ENCODE measurements at regions not wholly inside any gene's neighbourhood (a gene's known extent, or its start where the extent isn't known, plus 50 kb on each side); places are given as distances from the start of the nearest gene placed in this dataset.

DNA sequence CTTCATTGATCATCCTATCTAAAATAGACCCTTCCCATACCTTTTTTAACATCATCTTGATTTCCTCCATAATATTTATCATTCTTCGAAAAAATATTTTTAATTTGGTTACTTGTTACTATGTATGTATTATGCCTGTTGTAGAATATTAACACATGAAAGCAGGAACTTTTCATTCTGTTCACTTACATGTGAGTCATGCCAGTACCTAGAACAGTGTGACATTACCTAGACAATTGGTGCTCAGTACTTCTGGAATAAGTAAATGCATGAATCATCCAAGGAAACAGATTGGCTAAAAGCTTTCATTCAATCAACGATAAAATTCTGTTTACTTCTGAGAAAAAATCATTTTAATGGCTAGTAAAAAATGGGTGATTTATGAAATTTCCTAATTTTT lies 76.4 kb downstream of the CXXC4 start:
- DNase-seq = no peak

DNA sequence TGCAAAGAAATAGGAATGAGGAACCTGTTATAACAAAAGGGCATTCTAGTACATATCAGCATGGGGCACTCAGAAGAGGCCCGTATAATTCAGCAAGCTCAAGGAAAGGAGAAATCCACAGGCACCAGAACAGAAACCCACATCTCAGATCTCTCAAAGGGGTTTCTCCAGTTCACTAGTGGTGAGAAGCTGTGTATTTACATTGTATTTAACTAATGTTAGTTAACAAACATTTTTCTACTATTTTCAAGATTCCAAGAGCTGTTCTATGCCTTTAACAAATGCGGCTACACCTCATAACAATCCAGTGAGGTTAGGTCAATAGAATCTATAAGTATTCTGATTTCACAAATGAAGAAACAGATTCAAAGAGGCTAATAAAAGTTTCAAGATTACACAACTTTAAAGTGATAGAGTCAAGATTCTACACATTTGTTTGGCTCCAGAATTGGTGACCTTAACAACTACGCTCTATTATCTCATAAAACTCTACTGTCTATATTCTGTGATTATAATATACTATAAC lies 77.3 kb downstream of the CXXC4 start:
- no peak for DNase-seq

DNA sequence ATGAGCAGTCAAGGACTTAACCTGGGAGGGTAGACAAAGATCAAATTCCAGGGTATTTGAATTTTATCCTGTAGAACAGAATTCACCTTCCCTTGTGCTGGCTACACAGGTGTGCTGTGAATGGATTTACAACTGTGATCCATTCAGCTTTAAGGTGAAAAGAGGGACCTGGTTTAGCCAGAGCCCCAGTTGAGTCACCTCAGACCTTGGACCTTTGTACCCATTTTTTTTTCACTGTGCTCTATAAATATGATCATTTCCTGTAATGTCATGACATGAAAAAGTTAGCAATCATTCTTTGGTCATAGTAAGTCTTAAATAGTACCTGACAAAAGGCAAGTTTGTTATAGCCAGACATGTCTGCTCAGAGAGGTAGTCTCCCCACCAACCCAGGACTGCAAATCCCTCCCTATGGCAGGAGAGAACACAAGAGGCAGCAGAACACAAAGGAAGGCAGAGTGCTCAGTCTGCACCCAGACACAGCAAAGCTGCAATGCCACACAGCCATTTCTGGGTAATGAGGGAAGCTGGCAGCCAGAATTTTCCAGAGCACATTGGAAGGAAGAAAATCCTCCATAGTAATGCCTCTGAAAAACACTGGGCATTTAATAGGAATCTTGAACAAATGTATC lies 77.9 kb downstream of the CXXC4 start:
- DNase-seq = no peak

DNA sequence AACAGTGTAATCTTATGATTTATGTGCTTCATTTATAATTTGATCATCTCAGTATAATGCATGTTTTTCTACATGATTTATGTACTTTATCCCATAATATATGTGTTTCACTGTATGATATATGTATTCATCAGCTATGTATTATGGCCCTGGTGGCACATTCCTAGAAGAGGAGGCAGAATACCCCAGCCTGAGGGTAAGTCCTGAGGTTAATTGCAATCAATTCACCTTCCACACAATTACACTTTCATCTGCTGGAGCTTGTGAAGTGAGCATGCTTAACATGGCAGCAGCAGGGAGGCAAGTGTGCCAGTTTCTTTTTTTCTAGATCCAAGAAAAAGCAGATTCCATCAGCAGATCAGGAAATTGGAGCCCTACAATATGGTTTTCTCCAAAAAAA lies 81.2 kb downstream of the CXXC4 start:
- no peak for DNase-seq

DNA sequence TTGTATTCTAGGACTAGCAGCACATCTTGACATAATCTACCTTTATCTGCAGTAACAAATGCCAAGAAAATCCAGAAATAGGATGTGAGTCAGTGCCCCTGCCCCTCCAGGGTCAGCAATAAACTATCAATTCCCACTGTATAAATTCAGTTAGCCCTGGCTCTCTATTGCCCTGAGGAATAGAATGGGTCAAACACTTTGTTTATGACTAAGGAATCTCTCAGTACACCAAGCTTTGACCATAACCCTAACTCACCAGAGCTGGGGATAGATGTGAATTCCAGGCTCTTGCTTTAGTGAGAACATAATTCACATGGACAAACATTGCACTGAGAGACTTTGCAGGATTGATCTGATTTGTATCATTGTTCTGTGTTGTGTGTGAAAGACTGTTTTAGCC lies 82.3 kb downstream of the CXXC4 start:
- no peak for DNase-seq

DNA sequence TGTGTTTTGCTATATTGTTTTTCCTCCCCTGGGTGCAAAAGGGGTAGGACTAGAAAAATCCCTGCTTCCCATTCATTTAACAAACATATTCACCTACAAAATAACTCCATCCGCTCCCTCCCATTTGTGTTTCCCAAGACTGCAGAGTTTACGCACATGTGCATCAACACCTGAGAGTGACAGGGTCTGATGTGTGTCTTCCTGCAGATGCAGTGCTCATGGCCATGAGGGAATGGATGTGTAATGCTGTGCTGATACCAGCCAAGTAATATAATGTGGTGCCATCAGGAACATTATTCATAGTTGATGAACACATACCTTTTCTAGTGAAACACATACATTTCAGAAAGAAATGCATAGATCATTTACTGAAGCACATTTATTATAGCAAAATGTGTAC lies 83.2 kb downstream of the CXXC4 start:
- DNase-seq = no peak

DNA sequence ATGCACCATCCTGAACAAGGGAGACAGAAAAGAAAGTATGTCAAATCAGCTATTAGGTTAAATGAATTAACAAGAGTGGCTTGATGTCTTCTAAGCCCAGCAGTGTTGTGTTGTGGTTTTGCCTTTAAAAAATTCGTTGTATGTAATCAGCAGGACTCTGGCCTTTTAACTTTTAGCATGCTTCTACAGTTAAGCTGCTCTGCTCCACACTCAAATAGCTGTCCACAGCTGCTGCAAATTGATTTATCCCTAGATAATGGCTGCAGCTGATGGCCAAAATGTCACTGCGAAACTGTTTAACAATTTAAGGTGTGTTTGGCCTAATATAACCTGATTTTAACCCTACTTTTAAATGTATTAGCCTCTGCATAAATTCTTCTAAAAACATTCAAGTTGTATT lies 85.8 kb downstream of the CXXC4 start:
- no peak for DNase-seq

DNA sequence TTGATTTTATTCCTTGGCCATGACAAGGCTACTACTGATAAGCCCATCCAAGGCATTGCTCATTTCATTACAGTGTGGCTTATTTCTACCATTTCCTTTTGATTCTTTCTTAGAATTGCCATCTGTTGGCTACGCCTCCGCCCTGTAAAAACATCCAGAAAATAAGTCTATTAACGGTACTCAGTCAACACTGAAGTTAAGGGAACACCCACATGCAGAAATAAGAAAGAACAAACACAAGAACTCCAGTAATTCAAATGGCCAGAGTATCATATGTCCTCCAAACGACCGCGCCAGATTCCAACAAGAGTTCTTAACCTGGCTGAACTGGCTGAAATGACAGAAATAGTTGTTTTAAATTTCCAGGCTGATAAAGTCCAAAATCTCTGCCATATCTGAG lies 90.3 kb downstream of the CXXC4 start:
- no peak for DNase-seq

DNA sequence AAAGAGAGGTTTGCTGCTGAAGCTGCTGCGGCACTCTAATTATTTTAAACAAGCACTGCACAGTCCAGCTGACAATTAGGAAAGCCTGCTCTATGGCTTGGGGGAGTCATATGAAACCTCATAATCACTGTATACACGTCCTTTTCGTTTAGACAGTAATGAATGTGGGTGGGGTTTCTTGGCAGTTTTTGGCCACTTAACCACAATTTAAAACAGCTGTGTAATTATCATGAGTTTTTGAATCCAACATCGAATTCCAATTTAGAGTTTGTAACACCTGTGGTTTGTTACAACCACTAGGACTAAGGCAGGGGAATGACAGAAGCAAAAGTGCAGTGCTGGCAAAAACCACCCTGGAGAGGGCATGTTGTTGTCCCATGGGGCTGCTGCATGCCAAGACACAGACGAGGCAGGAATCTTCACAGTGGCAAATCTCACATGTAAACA lies 99.5 kb downstream of the CXXC4 start:
- no peak for DNase-seq

DNA sequence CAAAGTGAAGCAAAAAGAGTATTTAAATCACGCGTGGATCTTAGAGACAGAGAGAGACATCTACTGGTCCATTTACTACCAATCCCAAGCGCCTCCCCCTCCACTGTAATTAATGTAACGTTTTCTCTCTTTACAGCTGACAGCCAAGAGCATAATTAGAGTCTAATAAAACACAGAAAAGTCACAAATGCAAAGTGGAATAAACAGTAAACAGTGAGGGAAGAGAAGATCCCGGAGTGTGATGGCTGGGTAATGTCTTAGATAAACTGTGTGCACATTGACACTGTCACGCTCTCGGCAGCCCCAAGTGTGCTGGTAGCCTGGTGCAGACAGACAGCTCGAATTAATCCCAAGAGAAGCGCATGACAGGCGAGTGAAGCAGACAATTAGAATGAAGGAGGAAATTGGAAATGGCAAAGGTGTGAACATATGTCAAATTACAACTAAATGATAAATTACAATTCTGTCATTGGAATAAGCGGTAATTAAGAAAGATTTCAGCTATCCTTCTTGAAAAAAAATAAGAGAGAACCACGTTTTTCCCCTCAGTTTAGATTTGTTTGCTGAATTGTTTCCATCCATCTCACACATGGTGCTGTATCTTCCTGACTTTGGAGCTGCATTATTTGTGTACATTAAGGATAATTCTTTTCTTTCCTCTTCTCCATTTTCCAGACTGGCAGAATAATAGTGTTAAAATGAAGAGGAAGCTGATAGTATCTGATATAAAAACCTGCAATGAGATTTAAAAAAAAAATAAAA lies 100.1 kb downstream of the CXXC4 start:
- peak; percentile 20 for DNase-seq

DNA sequence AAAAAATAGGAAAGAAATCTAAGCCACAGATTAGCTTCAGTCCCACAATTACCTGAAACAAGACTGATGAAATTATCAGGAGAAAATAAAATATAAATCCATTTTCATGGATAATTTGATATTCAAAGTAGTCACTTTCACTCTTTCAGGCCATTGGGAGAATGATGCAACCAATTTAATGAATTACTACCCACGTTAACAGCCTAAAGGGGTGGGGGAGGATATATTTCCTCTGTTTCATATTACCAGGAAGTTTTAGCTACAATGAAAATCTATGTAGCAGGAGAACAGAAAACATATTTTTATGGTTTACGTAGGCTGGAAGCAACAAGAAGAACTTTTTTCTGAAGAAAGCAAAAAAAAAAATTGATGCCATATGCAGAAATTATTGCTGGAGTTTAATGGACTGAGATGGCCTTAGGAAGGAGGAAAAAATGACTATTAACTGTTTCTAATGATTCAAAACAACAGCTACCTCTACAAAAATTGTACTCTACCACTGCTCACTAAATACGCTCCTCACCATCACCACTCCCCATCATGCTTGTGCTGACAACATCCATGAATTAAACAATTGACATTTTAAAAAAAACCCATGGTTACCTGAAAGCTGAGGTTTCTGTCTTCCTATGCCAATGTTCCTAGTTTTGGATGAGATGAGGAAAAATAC lies 100.9 kb downstream of the CXXC4 start:
- no peak for DNase-seq

DNA sequence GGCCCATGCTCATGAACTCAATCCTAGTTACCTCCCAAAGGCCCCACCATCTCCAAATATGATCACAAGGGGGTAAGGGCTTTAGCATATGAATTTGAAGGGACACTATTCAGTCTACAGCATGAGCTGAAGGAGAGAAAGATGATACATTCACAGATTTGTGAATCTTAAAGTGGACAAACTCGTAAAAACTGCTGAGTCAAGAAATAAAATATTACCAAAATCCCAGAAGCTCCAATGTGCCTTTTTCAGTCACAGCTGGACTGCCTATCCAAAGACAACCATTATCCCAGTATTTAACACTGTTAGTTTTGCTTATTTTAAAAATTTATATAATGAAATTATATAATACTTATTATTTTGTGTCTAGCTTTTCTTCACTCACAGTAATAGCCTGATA lies 109.0 kb downstream of the CXXC4 start:
- DNase-seq = no peak

DNA sequence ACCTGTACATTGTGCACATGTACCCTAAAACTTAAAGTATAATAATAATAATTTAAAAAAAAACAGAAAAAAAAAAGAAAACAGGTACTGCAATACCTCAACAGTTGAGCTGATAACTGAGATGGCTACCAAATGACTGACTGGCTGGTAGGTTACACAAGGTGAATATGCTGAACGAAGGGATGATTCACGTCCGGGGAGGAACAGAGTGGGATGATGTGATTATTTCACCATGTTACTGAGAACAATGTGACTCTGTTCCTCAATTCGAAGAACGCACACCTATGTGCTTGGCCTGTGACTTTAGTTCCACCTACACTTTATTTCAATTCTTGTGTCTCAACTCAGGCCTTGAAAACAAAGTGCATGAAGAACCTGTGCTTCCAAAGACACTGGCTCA lies 111.7 kb downstream of the CXXC4 start:
- DNase-seq = no peak

DNA sequence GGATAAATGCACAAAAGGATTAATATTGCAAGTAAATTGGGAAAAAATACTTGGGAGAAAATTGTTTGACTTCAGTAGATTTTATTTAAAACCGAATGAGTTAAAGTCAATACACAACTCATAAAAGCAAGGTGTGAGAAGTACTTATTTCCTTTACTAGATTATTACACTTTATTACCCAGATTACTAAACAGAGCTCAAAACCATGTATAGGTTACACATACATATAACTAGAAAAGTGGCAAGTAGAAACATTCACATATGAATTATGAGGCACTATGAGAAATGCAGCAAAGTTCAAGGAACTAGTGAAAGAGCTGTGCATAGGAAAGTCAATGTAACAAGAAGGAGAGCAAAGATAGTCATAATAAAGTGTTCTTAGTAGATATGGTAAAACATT lies 113.0 kb downstream of the CXXC4 start:
- no peak for DNase-seq

DNA sequence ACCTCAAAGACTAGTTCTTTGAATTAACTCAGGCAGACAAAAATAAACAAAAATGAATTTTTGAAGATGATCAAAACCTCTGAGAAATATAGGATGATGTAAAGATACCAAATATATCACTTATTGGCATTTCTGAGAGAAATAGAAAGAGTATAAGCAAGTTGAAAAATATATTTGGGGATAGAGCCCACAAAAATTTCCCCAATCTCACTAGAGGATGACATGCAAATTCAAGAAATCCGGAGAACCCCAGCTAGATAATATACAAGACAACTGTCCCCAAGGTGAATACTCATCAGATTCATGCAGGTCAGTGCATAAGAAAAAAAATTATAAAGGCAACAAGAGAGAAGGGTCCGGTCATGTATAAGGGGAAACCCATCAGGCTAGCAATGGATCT lies 129.1 kb downstream of the CXXC4 start:
- DNase-seq = no peak

DNA sequence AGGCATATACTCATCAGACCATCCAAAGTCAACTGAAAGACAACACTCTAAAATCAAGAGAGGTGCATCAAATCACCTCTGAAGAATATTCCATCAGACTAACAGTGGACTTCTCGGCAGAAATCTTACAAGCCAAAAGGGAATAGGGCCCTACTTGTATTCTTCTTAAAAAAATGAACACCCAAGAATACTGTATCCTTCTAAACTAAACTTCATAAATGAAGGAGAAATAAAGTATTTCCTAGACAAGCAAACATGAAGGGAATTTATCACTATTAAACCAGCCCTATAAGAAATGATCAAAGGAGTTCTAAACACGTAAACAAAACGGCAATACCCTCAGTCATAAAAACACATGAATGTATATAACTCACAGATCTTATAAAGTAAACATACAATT lies 141.2 kb downstream of the CXXC4 start:
- no peak for DNase-seq

DNA sequence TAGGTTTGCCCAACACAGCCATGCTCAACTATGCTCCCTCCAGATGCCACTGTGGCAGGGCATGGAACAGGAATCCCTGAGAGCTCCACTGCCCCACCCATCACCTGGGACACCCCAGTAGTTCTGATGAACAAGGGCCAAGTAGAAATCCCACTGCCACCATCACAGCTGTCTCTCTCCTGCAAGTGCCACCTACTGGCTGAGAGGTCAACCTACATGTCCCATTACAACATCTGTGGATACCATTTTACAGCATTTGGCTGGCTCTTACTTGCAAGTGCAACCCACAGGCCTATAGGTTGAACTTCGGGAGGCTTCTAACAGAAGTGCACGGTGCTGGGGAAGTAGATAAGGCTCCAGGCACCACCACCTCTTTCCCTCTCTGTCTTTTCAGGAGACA lies 142.5 kb downstream of the CXXC4 start:
- DNase-seq = no peak

DNA sequence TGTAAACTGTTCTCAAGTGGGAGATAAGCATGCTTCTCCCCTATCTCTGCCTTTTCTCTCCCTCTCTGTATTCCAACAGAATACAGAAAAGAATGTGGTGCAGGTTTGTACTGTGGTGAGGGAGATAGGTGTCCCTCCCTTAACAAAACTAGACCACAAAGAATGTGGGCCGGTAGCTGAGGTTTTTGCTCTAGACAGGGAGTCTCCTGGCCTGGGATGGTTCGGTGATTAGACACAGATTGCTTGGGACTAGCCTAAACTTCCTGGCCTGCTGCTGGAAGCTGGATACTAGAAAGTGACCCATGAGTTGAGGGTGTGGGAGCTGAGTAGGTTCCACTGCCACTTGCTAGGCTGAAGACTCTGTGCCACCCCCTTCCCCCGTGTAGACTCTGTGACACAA lies 143.0 kb downstream of the CXXC4 start:
- no peak for DNase-seq

DNA sequence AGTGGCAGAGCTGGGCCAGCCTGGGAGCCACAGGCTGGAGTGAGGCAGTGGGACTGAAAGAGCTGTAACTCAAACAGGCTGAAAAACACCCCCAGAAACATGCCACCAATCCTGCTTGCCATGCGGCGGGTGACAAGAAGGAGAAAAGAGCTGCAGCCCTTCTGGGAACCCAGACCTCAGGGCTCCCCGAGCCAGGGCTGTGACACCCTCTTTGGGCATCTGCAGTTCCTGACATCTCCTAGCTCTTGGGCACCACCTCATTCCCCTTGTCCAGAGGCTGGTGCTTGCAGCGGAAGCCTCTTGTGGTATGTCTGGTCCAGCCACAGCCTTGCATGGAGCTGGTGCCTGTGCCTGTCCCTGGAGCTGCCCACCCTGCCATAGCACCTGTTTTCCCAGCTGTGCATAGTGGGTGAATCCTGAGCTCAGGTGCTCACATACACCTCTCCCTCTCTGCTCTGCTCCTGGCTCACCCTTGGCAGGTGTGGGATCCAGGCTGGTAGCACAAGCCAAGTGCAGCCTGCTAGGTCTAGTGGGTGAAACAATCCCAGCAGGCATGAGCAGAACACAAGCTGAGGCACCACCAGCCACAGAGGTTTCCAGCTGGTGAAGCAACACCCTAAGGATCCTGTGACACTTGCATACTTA lies 149.0 kb downstream of the CXXC4 start:
- no peak for DNase-seq

DNA sequence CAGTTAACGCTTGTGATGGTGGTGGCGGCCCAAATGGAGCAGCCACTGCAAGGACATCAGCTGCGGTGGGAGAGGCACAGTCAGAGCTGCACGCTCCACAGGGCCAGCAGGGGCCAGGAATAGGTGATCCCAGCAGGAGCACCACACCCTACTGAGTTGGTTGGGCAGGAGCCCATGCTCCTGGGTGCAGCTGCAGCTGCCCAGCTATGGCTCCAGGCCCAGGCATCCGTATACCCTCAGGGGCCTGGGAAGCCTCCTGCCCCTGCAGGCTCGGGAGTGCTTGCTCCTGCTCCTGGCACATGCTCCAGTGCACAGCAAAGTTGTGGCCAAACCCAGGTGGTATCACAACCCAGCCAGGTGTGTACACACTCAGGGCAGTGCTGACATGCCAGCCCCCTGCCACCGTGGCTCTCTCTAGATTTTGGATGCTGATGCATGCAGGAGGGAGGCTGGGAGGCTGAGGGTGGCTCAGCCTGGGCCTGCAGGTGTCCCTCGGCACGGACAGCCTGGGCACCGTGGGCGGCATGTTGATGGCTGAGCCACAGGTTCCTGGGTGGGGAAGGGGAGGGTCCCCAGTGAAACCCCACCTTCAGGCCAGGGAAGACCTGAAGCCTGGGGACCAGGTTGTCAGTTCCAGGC lies 150.2 kb downstream of the CXXC4 start:
- DNase-seq = no peak

DNA sequence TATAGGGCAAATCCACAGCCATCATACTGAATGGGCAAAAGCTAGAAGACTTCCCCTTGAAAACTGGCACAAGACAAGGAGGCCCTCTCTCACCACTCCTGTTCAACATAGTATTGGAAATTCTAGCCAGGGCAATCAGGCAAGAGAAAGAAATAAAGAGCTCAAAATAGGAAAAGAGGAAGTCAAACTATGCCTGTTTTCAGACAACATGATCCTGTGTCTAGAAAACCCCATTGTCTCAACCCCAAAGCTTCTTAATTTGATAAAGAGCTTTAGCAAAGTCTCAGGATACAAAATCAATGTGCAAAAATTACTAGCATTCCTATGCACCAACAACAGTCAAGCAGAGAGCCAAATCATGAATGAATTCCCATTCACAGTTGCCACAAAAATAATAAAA lies 160.3 kb downstream of the CXXC4 start:
- DNase-seq = no peak

DNA sequence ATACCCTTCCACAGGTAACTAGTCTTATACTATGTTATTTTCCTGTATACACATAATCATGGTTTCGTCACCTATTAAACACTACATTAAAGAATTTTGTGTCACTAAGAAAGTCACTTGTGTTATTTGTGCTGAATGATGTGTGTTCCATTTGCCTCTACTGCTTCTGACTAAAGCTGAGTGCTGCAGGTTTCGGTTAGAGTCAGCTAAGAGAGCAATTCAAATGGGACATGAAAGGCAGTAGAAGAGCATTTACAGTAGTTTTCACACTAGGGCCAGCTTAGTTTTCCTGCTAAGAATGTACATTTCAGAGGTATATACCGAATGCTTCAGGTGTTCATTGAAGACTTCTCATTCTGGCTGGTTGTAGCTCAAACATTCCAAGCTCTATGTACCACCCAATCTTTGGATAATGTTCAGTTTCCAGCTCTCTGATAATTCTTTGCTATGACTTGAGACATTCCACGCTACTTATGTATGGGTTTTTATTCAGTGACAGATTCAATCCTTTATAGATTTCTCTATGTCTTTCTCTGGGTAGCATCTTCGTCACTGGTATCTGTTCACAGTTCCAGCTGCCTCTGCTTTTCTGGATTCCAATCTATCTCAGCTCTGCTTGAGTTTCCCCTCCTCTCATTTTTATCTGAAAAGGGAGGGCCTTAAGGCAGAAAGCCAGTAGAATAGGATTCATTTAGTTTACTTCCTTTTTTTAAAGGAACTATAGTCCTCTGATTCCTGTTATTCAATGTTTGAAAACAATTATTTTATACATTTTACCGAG lies 164.4 kb downstream of the CXXC4 start:
- no peak for DNase-seq
